AG04450 (cell line): ENCODE measurements at regions not wholly inside any gene's neighbourhood (a gene's known extent, or its start where the extent isn't known, plus 50 kb on each side); places are given as distances from the start of the nearest gene placed in this dataset.

ENCODE experiments used
- CTCF ChIA-PET: fragments of 300-600, 350-600 bp; formaldehyde crosslinking; extraction: SDS; loops from one replicate; lab custom pipeline; 2022; ENCODE audit warnings: antibody characterized with exemption, inconsistent platforms; lab: Charles Lee
- POLR2A ChIA-PET: fragments of 350-600 bp; formaldehyde crosslinking; extraction: SDS; loops from one replicate; lab custom pipeline; 2021; ENCODE audit warnings: antibody characterized with exemption, inconsistent platforms; lab: Yijun Ruan, JAX
- DNase-seq: peaks from one replicate; pipeline ENCODE4 v3.0.0-alpha.2; 2011; ENCODE audit warnings: low read depth, low spot score
- H3K27ac ChIP-seq: one replicate; pipeline ENCODE4 v1.5.1; 2012; ENCODE audit warnings: low read depth, low read length, control low read depth
- H3K27me3 ChIP-seq: one replicate; pipeline ENCODE4 v1.6.0; 2012; ENCODE audit warnings: low read length; ENCODE audit not compliant: control insufficient read depth, insufficient read depth
- H3K4me3 ChIP-seq: 2 replicates; pipeline ENCODE4 v1.5.1; 2011; ENCODE audit warnings: mild to moderate bottlenecking, low read depth, low read length, control low read depth
- H3K9me3 ChIP-seq: 2 replicates; pipeline ENCODE4 v1.5.1; 2012; ENCODE audit warnings: low read length; ENCODE audit not compliant: control insufficient read depth, insufficient read depth
- CTCF ChIP-seq: IDR thresholded peaks from 2 replicates; pipeline ENCODE4 v1.5.1; 2011; ENCODE audit warnings: low read depth, low read length, control low read depth, inconsistent platforms

- POLR2A ChIA-PET: no interaction called here
- CTCF ChIA-PET: interaction anchor here (0.6 kb wide), 2 partner anchors 204 to 1116 kb away, joined by 3 to 6 read pairs; no protein-coding TSS in a partner anchor
- no peak overlapping the region for H3K27ac ChIP-seq
- TF ChIP-seq CTCF: no peak
- DNase-seq: no peak
- H3K27me3 ChIP-seq: no peaks in the 10 kb centered on the region
- H3K4me3 ChIP-seq: no peak overlapping the region
- H3K9me3 ChIP-seq: no peaks in the 10 kb centered on the region
Observed at GRCh38 chr3:168998792-168999191, 664.7 kb downstream of the MECOM start.

DNA sequence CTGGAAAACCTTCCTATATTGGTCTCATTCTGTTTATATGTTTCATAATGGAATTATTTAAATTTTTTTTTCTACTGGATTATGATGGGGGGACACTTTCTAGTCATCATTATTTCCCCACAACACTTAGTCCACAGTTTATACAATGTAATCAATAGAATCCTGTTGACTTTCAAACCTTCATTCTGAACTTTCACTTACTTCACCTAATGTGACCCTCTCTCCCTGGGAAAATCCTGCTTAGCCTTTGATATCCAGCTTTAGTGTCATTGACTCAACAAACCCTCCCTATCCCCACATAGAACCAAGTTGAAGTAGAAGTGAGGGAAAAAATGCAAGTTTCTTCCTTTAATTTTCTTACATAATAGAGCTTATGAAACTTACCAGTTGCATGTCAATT lies 666.0 kb downstream of the MECOM start:
- Histone ChIP-seq H3K27ac (no peak overlapping the region), H3K27me3 (no peaks in the 10 kb centered on the region), H3K4me3 (no peak overlapping the region), H3K9me3 (no peaks in the 10 kb centered on the region)
- POLR2A ChIA-PET: no interaction called here
- no peak for TF ChIP-seq CTCF
- CTCF ChIA-PET: interaction anchor here (0.7 to 2.2 kb wide), 2 partner anchors 45 to 671 kb away, joined by 3 to 5 read pairs; no protein-coding TSS in a partner anchor
- no peak for DNase-seq

DNA sequence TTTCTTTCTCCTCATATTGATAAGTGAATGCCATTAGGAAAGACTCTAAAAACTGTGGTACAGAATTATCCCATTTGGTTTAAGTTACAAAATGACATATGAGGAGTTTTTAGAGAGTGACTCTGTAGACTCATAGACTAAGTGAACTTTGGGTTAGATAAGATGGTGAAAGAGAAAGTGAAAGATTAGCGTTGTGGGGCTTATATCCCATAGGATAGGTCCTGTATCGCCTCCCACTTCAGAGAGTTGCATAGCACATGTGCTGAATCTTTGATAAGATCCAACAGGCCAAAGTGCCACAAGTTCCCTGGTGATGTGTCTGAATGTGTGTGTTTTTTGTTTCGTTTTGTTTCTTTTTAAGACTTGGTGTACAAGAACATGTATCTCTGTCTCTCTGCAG lies 666.9 kb downstream of the MECOM start:
- no peak for DNase-seq
- H3K4me3 ChIP-seq: no peak overlapping the region
- H3K27ac ChIP-seq: no peak overlapping the region
- ChIA-PET POLR2A (no interaction called here), CTCF (interaction anchor here (2.2 kb wide), 1 partner anchor 672 kb away, joined by 5 read pairs; no protein-coding TSS in a partner anchor)
- H3K27me3 ChIP-seq: no peaks in the 10 kb centered on the region
- no peaks in the 10 kb centered on the region for H3K9me3 ChIP-seq
- TF ChIP-seq CTCF: no peak

DNA sequence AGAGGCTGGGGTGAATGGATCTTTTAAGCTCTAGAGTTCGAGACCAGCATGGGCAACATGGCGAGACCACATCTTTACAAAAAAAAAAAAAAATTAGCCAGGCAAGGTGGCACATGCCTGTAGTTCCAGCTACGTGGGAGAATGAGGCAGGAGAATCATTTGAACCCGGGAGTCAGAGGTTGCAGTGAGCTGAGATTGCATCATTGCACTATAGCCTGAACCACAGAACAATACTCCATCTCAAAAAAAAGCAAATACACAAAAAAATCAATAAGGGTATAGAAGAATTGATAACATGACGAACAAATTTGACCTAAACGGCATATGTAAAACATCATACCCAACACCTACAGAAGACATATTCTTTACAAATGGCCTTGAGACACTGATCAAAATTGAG lies 668.4 kb downstream of the MECOM start:
- TF ChIP-seq CTCF: no peak
- no peak overlapping the region for H3K4me3 ChIP-seq
- ChIA-PET CTCF (no interaction called here), POLR2A (no interaction called here)
- H3K27ac ChIP-seq: no peak overlapping the region
- no peaks in the 10 kb centered on the region for H3K9me3 ChIP-seq
- DNase-seq: no peak
- no peaks in the 10 kb centered on the region for H3K27me3 ChIP-seq

- H3K4me3 ChIP-seq: no peak overlapping the region
- POLR2A ChIA-PET: no interaction called here
- no peak for DNase-seq
- no peak overlapping the region for H3K27ac ChIP-seq
- TF ChIP-seq CTCF: no peak
- H3K9me3 ChIP-seq: no peaks in the 10 kb centered on the region
- CTCF ChIA-PET: no interaction called here
- H3K27me3 ChIP-seq: no peaks in the 10 kb centered on the region
Observed at GRCh38 chr3:168991803-168992202, 671.7 kb downstream of the MECOM start.
